ENCODE measurements at regions not wholly inside any gene's neighbourhood (a gene's known extent, or its start where the extent isn't known, plus 50 kb on each side); places are given as distances from the start of the nearest gene placed in this dataset.

GRCh38 chr6:138550346-138550767, 51.1 kb upstream of the NHSL1 start:
- H3K4me1 Mint-ChIP-seq, result peaks cover 23% of the 10 kb centered on the region
- H3K27ac Mint-ChIP-seq, result no peak overlapping the region
- no peaks in the 10 kb centered on the region for H3K9me3 Mint-ChIP-seq
- no peak overlapping the region for H3K4me3 Mint-ChIP-seq
- TF ChIP-seq CTCF (IDR thresholded peaks at IDR 0.05), result no peak
- H3K36me3 Mint-ChIP-seq (ENCODE audit: low read depth), result no peaks in the 10 kb centered on the region
- DNase-seq, result no peak
- H3K27me3 Mint-ChIP-seq (ENCODE audit: low read depth, poor library complexity), result no peaks in the 10 kb centered on the region

- TF ChIP-seq CTCF (IDR thresholded peaks at IDR 0.05), result no peak
- no peak for DNase-seq
- Mint-ChIP-seq H3K4me1 (peaks cover 30% of the 10 kb centered on the region), H3K4me3 (no peak overlapping the region), H3K27me3 (ENCODE audit: low read depth, poor library complexity) (no peaks in the 10 kb centered on the region), H3K9me3 (no peaks in the 10 kb centered on the region), H3K36me3 (ENCODE audit: low read depth) (no peaks in the 10 kb centered on the region), H3K27ac (no peak overlapping the region)
Measured at GRCh38 chr6:138554146-138554545, 54.9 kb upstream of the NHSL1 start.

- Mint-ChIP-seq H3K27me3 (ENCODE audit: low read depth, poor library complexity) (no peaks in the 10 kb centered on the region), H3K27ac (peak overlapping the region; percentile 66), H3K36me3 (ENCODE audit: low read depth) (no peaks in the 10 kb centered on the region), H3K9me3 (no peaks in the 10 kb centered on the region), H3K4me3 (no peak overlapping the region), H3K4me1 (peaks cover 30% of the 10 kb centered on the region)
- DNase-seq, result no peak
- TF ChIP-seq CTCF (IDR thresholded peaks at IDR 0.05), result no peak
Measured at GRCh38 chr6:138555421-138555988, 56.2 kb upstream of the NHSL1 start.

- Mint-ChIP-seq H3K4me1 (peaks cover 30% of the 10 kb centered on the region), H3K27me3 (ENCODE audit: low read depth, poor library complexity) (peaks cover 5% of the 10 kb centered on the region), H3K9me3 (peaks cover 5% of the 10 kb centered on the region), H3K4me3 (no peak overlapping the region), H3K27ac (no peak overlapping the region), H3K36me3 (ENCODE audit: low read depth) (peaks cover 6% of the 10 kb centered on the region)
- no peak for DNase-seq
- no peak for TF ChIP-seq CTCF (IDR thresholded peaks at IDR 0.05)
Measured at GRCh38 chr6:138557147-138557546, 57.9 kb upstream of the NHSL1 start.

- no peak for TF ChIP-seq CTCF (IDR thresholded peaks at IDR 0.05)
- H3K36me3 Mint-ChIP-seq (ENCODE audit: low read depth), result peaks cover 8% of the 10 kb centered on the region
- DNase-seq, result no peak
- peaks cover 12% of the 10 kb centered on the region for H3K9me3 Mint-ChIP-seq
- H3K27ac Mint-ChIP-seq, result peak overlapping the region; percentile 55
- H3K27me3 Mint-ChIP-seq (ENCODE audit: low read depth, poor library complexity), result peaks cover 5% of the 10 kb centered on the region
- H3K4me3 Mint-ChIP-seq, result no peak overlapping the region
- H3K4me1 Mint-ChIP-seq, result peaks cover 24% of the 10 kb centered on the region
Measured at GRCh38 chr6:138559143-138559542, 59.8 kb upstream of the NHSL1 start.

GRCh38 chr6:138560130-138560860, 61.0 kb upstream of the NHSL1 start:
- Mint-ChIP-seq H3K27me3 (ENCODE audit: low read depth, poor library complexity) (peaks cover 5% of the 10 kb centered on the region), H3K4me1 (peaks cover 17% of the 10 kb centered on the region), H3K36me3 (ENCODE audit: low read depth) (peaks cover 19% of the 10 kb centered on the region), H3K9me3 (peaks cover 17% of the 10 kb centered on the region), H3K27ac (no peak overlapping the region), H3K4me3 (no peak overlapping the region)
- no peak for TF ChIP-seq CTCF (IDR thresholded peaks at IDR 0.05)
- DNase-seq, result no peak
